ENCODE measurements at regions not wholly inside any gene's neighbourhood (a gene's known extent, or its start where the extent isn't known, plus 50 kb on each side); places are given as distances from the start of the nearest gene placed in this dataset.

GRCh38 chr10:4083509-4084003 lies 298.5 kb upstream of the KLF6 start:
- peak; percentile 86 for DNase-seq (ENCODE audit: low read depth, low spot score)

- no peak for DNase-seq (ENCODE audit: low read depth, low spot score)
These were observed 297.9 kb upstream of the KLF6 start for GRCh38 chr10:4082861-4083260.

- peak; percentile 36 for DNase-seq (ENCODE audit: low read depth, low spot score)
These were observed 296.7 kb upstream of the KLF6 start for GRCh38 chr10:4081685-4082111.

- no peak for DNase-seq (ENCODE audit: low read depth, low spot score)
These were observed 295.3 kb upstream of the KLF6 start for GRCh38 chr10:4080225-4080805.

- no peak for DNase-seq (ENCODE audit: low read depth, low spot score)
These were observed 294.8 kb upstream of the KLF6 start for GRCh38 chr10:4079803-4080202.

- no peak for DNase-seq (ENCODE audit: low read depth, low spot score)
These were observed 292.8 kb upstream of the KLF6 start for GRCh38 chr10:4077804-4078203.

GRCh38 chr10:4076983-4077382 lies 292.0 kb upstream of the KLF6 start:
- DNase-seq (ENCODE audit: low read depth, low spot score) = no peak

GRCh38 chr10:4075443-4075842 lies 290.4 kb upstream of the KLF6 start:
- no peak for DNase-seq (ENCODE audit: low read depth, low spot score)

- no peak for DNase-seq (ENCODE audit: low read depth, low spot score)
These were observed 289.8 kb upstream of the KLF6 start for GRCh38 chr10:4074545-4075407.

GRCh38 chr10:4073912-4074311 lies 288.9 kb upstream of the KLF6 start:
- no peak for DNase-seq (ENCODE audit: low read depth, low spot score)

GRCh38 chr10:4070921-4071660 lies 286.1 kb upstream of the KLF6 start:
- DNase-seq (ENCODE audit: low read depth, low spot score) = no peak

- DNase-seq (ENCODE audit: low read depth, low spot score) = no peak
These were observed 285.2 kb upstream of the KLF6 start for GRCh38 chr10:4070184-4070583.

GRCh38 chr10:4069491-4069890 lies 284.5 kb upstream of the KLF6 start:
- no peak for DNase-seq (ENCODE audit: low read depth, low spot score)

GRCh38 chr10:4068629-4069028 lies 283.6 kb upstream of the KLF6 start:
- DNase-seq (ENCODE audit: low read depth, low spot score) = no peak

GRCh38 chr10:4067931-4068561 lies 283.0 kb upstream of the KLF6 start:
- no peak for DNase-seq (ENCODE audit: low read depth, low spot score)

- DNase-seq (ENCODE audit: low read depth, low spot score) = no peak
These were observed 282.5 kb upstream of the KLF6 start for GRCh38 chr10:4067531-4067930.

- DNase-seq (ENCODE audit: low read depth, low spot score) = no peak
These were observed 281.8 kb upstream of the KLF6 start for GRCh38 chr10:4066581-4067390.

GRCh38 chr10:4064489-4064888 lies 279.5 kb upstream of the KLF6 start:
- DNase-seq (ENCODE audit: low read depth, low spot score) = no peak

- DNase-seq (ENCODE audit: low read depth, low spot score) = no peak
These were observed 278.7 kb upstream of the KLF6 start for GRCh38 chr10:4063717-4064116.

GRCh38 chr10:4062751-4063150 lies 277.7 kb upstream of the KLF6 start:
- DNase-seq (ENCODE audit: low read depth, low spot score) = peak; percentile 87

- DNase-seq (ENCODE audit: low read depth, low spot score) = no peak
These were observed 277.1 kb upstream of the KLF6 start for GRCh38 chr10:4062072-4062471.
